ENCODE measurements at regions not wholly inside any gene's neighbourhood (a gene's known extent, or its start where the extent isn't known, plus 50 kb on each side); places are given as distances from the start of the nearest gene placed in this dataset.

DNA sequence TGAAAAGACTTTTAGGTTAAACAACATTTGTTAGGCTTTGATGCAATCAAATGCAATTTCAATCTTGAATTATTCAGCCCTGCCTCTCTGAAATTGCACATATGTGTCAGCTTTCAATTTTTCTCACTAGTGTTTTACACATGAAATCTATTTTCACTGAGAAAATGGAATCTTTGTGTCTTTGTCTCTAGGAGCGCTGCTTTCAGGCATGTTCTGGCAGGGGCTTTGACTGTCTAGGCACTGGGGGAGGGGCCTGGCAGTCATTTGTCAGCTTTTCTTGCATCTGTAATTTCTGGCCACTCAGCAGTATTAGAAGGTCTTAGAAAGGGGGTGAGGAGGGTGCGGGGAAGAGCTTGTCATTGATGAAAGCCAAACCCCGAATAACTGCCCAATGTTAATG lies 264.4 kb downstream of the PTPRC start:
- no peaks in the 10 kb centered on the region for H3K9me3 Mint-ChIP-seq
- no peaks in the 10 kb centered on the region for H3K27me3 Mint-ChIP-seq
- peaks cover 33% of the 10 kb centered on the region for H3K4me1 Mint-ChIP-seq (ENCODE audit: unreplicated experiment)
- no peak for DNase-seq (ENCODE audit: extremely low spot score, unreplicated experiment)
- peaks cover 23% of the 10 kb centered on the region for H3K36me3 Mint-ChIP-seq
- H3K27ac Mint-ChIP-seq = peak overlapping the region; percentile 61
- H3K4me3 Mint-ChIP-seq = peak overlapping the region; percentile 65
- TF ChIP-seq, protein P1, sequence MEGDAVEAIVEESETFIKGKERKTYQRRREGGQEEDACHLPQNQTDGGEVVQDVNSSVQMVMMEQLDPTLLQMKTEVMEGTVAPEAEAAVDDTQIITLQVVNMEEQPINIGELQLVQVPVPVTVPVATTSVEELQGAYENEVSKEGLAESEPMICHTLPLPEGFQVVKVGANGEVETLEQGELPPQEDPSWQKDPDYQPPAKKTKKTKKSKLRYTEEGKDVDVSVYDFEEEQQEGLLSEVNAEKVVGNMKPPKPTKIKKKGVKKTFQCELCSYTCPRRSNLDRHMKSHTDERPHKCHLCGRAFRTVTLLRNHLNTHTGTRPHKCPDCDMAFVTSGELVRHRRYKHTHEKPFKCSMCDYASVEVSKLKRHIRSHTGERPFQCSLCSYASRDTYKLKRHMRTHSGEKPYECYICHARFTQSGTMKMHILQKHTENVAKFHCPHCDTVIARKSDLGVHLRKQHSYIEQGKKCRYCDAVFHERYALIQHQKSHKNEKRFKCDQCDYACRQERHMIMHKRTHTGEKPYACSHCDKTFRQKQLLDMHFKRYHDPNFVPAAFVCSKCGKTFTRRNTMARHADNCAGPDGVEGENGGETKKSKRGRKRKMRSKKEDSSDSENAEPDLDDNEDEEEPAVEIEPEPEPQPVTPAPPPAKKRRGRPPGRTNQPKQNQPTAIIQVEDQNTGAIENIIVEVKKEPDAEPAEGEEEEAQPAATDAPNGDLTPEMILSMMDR (conservative IDR thresholded peaks at IDR 0.05) = no peak

DNA sequence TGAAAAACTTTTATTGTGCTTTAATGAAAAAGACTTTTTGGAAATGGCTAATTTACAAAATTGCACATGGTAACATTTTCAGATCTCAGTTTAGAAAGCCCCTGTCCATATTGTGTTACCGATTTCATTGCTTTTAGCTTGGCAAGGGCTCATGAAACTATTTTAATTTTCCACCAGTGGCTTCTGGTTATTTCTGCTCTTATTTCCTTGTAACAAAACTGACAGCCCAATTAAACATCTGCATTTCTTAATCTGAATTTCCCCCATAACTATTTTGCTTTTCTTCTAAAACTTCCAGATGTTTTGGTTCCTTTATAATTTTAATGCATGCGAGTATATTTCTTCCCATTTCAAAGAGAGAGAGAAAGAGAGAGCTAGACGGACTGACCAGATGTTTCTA lies 264.8 kb downstream of the PTPRC start:
- H3K4me1 Mint-ChIP-seq (ENCODE audit: unreplicated experiment) = peaks cover 33% of the 10 kb centered on the region
- peaks cover 23% of the 10 kb centered on the region for H3K36me3 Mint-ChIP-seq
- H3K27me3 Mint-ChIP-seq = no peaks in the 10 kb centered on the region
- DNase-seq (ENCODE audit: extremely low spot score, unreplicated experiment) = no peak
- TF ChIP-seq, protein P1 (conservative IDR thresholded peaks at IDR 0.05) = no peak
- H3K4me3 Mint-ChIP-seq = peak overlapping the region; percentile 65
- H3K27ac Mint-ChIP-seq = peak overlapping the region; percentile 61
- no peaks in the 10 kb centered on the region for H3K9me3 Mint-ChIP-seq

DNA sequence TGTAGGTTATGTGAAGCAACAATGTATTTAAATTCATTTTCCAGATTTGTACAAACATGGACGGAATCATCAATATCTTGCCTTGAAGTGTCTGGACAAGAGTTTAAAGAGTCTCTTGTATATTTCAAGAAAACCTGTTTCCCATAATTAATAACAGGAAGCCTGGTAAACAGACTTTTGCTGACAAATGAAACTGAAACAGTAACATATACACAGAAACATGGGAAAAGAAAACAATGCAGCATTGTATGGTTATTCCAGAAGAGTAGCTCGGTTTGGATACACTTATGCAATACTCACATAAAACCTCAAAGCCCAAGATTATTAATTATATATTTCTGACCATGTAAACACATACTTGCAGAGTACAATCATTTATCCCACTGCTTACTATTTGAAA lies 265.5 kb downstream of the PTPRC start:
- H3K36me3 Mint-ChIP-seq = peaks cover 19% of the 10 kb centered on the region
- H3K4me1 Mint-ChIP-seq (ENCODE audit: unreplicated experiment) = peaks cover 33% of the 10 kb centered on the region
- peak overlapping the region; percentile 61 for H3K27ac Mint-ChIP-seq
- no peak for DNase-seq (ENCODE audit: extremely low spot score, unreplicated experiment)
- H3K27me3 Mint-ChIP-seq = no peaks in the 10 kb centered on the region
- TF ChIP-seq, protein P1 (conservative IDR thresholded peaks at IDR 0.05) = no peak
- H3K9me3 Mint-ChIP-seq = no peaks in the 10 kb centered on the region
- H3K4me3 Mint-ChIP-seq = peak overlapping the region; percentile 42

DNA sequence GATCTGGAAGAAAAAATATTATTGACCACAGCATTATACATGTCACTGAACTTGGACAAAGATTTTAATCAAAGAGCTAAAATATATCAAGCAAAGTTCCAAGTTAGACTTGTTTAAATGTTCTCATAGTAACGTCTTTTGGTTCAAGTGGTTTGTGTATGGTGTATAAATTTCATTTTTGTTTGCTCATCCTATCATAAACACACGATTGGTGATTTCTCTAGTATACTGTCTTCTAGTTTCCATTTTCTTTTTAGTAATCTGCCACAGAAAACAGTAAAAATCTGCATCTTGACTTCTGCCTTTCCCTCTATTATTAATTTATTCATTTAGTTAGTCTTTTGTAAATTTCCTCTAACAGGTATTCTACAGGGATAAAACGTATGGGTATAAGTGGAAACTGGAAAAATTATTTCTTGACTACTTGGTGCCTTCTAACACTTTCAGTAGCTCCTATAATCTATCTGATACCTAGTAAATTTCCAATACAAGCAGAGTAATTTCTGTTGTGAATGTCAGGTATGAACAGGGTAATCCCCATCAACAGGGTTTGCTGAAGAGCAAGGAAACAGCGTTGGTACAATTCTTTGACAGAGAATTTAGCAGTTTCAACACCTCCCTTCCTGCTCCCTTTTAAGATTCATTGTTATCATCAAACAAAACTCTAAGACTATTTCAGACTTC lies 268.0 kb downstream of the PTPRC start:
- Mint-ChIP-seq H3K4me1 (ENCODE audit: unreplicated experiment) (peaks cover 30% of the 10 kb centered on the region), H3K27me3 (no peaks in the 10 kb centered on the region), H3K27ac (no peak overlapping the region), H3K9me3 (no peaks in the 10 kb centered on the region), H3K36me3 (peaks cover 21% of the 10 kb centered on the region), H3K4me3 (no peak overlapping the region)
- TF ChIP-seq, protein P1 (conservative IDR thresholded peaks at IDR 0.05) = no peak
- no peak for DNase-seq (ENCODE audit: extremely low spot score, unreplicated experiment)

DNA sequence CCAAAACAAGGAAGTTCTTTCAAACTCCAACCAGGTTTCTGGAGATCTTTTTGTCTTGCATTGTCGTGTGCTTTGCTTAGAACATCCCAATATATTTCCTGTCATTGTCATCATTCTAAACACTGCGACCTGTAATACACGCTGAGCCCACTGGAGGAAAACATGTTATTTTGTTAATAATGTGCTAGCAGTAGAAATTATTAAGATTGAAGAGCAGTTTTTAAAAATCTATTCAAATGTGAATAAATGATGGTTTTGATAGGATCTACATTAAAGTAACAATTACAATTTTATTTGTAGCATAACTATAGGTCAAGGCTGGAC lies 268.5 kb downstream of the PTPRC start:
- TF ChIP-seq, protein P1 (conservative IDR thresholded peaks at IDR 0.05) = peak; percentile 63
- H3K27me3 Mint-ChIP-seq = no peaks in the 10 kb centered on the region
- H3K36me3 Mint-ChIP-seq = peaks cover 24% of the 10 kb centered on the region
- H3K4me1 Mint-ChIP-seq (ENCODE audit: unreplicated experiment) = peaks cover 29% of the 10 kb centered on the region
- H3K4me3 Mint-ChIP-seq = no peak overlapping the region
- H3K27ac Mint-ChIP-seq = no peak overlapping the region
- DNase-seq (ENCODE audit: extremely low spot score, unreplicated experiment) = no peak
- no peaks in the 10 kb centered on the region for H3K9me3 Mint-ChIP-seq

DNA sequence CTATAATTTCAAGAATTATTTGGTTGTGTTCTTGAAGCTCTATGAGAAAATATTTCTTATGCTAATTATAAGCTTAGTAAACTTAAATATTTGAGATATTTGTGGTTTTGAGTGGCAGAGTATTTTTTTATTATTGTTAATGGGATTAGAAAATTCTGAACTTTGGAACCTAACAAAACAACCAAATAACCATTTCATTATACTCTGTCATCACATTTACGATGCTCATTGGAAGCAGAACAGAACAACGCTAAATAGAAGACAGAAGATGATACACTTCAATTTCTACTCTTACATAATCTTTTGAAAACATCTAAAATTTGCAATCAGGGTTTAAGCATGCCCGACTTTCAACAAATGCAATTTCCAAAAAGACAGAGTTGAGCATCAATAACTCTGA lies 270.2 kb downstream of the PTPRC start:
- no peak for DNase-seq (ENCODE audit: extremely low spot score, unreplicated experiment)
- no peak overlapping the region for H3K27ac Mint-ChIP-seq
- H3K9me3 Mint-ChIP-seq = no peaks in the 10 kb centered on the region
- TF ChIP-seq, protein P1 (conservative IDR thresholded peaks at IDR 0.05) = no peak
- peaks cover 32% of the 10 kb centered on the region for H3K36me3 Mint-ChIP-seq
- H3K4me3 Mint-ChIP-seq = no peak overlapping the region
- H3K27me3 Mint-ChIP-seq = no peaks in the 10 kb centered on the region
- H3K4me1 Mint-ChIP-seq (ENCODE audit: unreplicated experiment) = peaks cover 18% of the 10 kb centered on the region

Data from type B pancreatic cell (in vitro differentiated cells).